ENCODE measurements at regions not wholly inside any gene's neighbourhood (a gene's known extent, or its start where the extent isn't known, plus 50 kb on each side); places are given as distances from the start of the nearest gene placed in this dataset.

GRCh38 chr9:36765468-36766341 lies 193.0 kb downstream of the MELK start (continued):
- TF ChIP-seq ZGPAT (CRISPR knock-in tag; IDR thresholded peaks at IDR 0.05), result 0 out of 2 replicates have a peak, but pooled peaks have one; percentile 40
- no peak for TF ChIP-seq CCDC6 (CRISPR knock-in tag; IDR thresholded peaks at IDR 0.05)
- no peak for TF ChIP-seq GRHL1 (CRISPR knock-in tag; conservative IDR thresholded peaks at IDR 0.05)
- TF ChIP-seq HES4 (CRISPR knock-in tag; IDR thresholded peaks at IDR 0.05; ENCODE audit: borderline replicate concordance), result no peak
- no peak for TF ChIP-seq ZNF138 (CRISPR knock-in tag; IDR thresholded peaks at IDR 0.05; ENCODE audit: low read depth)
- TF ChIP-seq GATA4 (IDR thresholded peaks at IDR 0.05; ENCODE audit: borderline replicate concordance, low read depth), result no peak
- peak; percentile 96 for TF ChIP-seq FOSL2 (CRISPR knock-in tag; IDR thresholded peaks at IDR 0.05)
- TF ChIP-seq ZNF740 (CRISPR knock-in tag; IDR thresholded peaks at IDR 0.05), result no peak
- TF ChIP-seq ZBTB7B (CRISPR knock-in tag; IDR thresholded peaks at IDR 0.05), result no peak
- TF ChIP-seq ZFP91 (CRISPR knock-in tag; IDR thresholded peaks at IDR 0.05; ENCODE audit: borderline replicate concordance), result peak; percentile 58; the same call in 1 of the 2 replicates
- peak; percentile 22 for TF ChIP-seq SKI (IDR thresholded peaks at IDR 0.05; ENCODE audit: partially characterized antibody)
- TF ChIP-seq KDM3A (CRISPR knock-in tag; IDR thresholded peaks at IDR 0.05; ENCODE audit: low read depth), result no peak
- TF ChIP-seq SP2 (CRISPR knock-in tag; IDR thresholded peaks at IDR 0.05), result peak; percentile 76
- 0 out of 2 replicates have a peak, but pooled peaks have one; percentile 69 for TF ChIP-seq JUN (CRISPR knock-in tag; IDR thresholded peaks at IDR 0.05)
- TF ChIP-seq TFDP2 (CRISPR knock-in tag; IDR thresholded peaks at IDR 0.05), result peak; percentile 77
- 0 out of 2 replicates have a peak, but pooled peaks have one; percentile 50 for TF ChIP-seq RNF2 (conservative IDR thresholded peaks at IDR 0.05; ENCODE audit: low read depth)
- TF ChIP-seq ZNF543 (CRISPR knock-in tag; IDR thresholded peaks at IDR 0.05), result peak; percentile 74; the same call in 1 of the 2 replicates
- peak; percentile 28; the same call in 1 of the 2 replicates for TF ChIP-seq SAP130 (CRISPR knock-in tag; IDR thresholded peaks at IDR 0.05; ENCODE audit: low read depth)
